Peyer's patch (tissue), 4 donors: ENCODE measurements at regions not wholly inside any gene's neighbourhood (a gene's known extent, or its start where the extent isn't known, plus 50 kb on each side); places are given as distances from the start of the nearest gene placed in this dataset.

Experiments used
- DNase-seq, 3 donors: peaks; one replicate each; pipeline ENCODE4 v3.0.0-alpha.2; 2017 to 2019
- H3K27ac ChIP-seq, 4 donors: fragments of 200-600 bp; sonication (generic); one replicate each; pipeline ENCODE4 v1.5.1; 2016 to 2019
- H3K27me3 ChIP-seq, 2 donors: fragments of 200-600 bp; sonication (generic); one replicate each; pipeline ENCODE4 v1.5.1; 2019
- H3K36me3 ChIP-seq, 3 donors: fragments of 200-600 bp; sonication (generic); one replicate each; pipeline ENCODE4 v1.5.1; 2016 to 2019
- H3K4me1 ChIP-seq, 4 donors: fragments of 200-600 bp; sonication (generic); one replicate each; pipeline ENCODE4 v1.5.1; 2016 to 2019
- H3K4me3 ChIP-seq, 4 donors: fragments of 200-600 bp; sonication (generic); 1 replicate in 3 of 4; 2 replicates in 1 of 4; pipeline ENCODE4 v1.5.1; 2016 to 2019; ENCODE audit warnings: mild to moderate bottlenecking in 1 of 4
- H3K9me3 ChIP-seq, 4 donors: fragments of 200-600 bp; sonication (generic); one replicate each; pipeline ENCODE4 v1.5.1; 2016 to 2019; ENCODE audit warnings: mild to moderate bottlenecking in 1 of 4
- CTCF ChIP-seq, 6 experiments: fragments of 450-650 bp in 4 of 6; fragments of 200-600 bp in 2 of 6; sonication (generic) in 1 of 6; IDR thresholded peaks; one replicate each; pipeline ENCODE4 v1.5.1; 2017 to 2019; ENCODE audit warnings: antibody characterized with exemption in 6 of 6, mild to moderate bottlenecking in 3 of 6, moderate library complexity in 1 of 6
- POLR2A ChIP-seq, 2 donors: fragments of 450-650 bp; IDR thresholded peaks; one replicate each; pipeline ENCODE4 v1.5.1; 2017; ENCODE audit warnings: antibody characterized with exemption in 2 of 2, mild to moderate bottlenecking in 2 of 2, moderate library complexity in 2 of 2

DNA sequence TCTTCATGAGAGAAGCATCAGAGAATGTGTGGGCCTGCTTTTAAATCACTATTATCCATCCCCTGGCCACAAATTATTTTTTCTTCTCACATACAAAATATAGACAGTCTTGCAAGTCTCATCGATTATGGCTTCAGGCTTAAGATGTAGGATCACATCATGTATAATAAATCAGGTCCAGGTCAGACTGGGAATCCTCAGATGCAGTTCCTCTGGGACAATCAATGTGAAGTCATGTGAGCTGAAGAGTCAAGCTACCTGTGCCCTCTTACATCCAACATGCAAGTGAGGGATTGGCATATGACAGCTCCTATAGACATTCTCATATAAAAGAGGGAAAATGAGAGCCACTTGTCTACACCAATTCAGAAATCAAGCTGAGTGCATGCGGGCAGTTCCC is 631.8 kb downstream of the PTPRU start:
- no peak overlapping the region for H3K27ac ChIP-seq
- no peak for DNase-seq
- no peaks in the 10 kb centered on the region for H3K36me3 ChIP-seq
- no peaks in the 10 kb centered on the region for H3K4me1 ChIP-seq
- no peak overlapping the region for H3K4me3 ChIP-seq
- no peaks in the 10 kb centered on the region for H3K27me3 ChIP-seq
- no peaks in the 10 kb centered on the region for H3K9me3 ChIP-seq
- no peak for TF ChIP-seq CTCF (IDR thresholded peaks at IDR 0.05)
- no peak for TF ChIP-seq POLR2A (IDR thresholded peaks at IDR 0.05)

DNA sequence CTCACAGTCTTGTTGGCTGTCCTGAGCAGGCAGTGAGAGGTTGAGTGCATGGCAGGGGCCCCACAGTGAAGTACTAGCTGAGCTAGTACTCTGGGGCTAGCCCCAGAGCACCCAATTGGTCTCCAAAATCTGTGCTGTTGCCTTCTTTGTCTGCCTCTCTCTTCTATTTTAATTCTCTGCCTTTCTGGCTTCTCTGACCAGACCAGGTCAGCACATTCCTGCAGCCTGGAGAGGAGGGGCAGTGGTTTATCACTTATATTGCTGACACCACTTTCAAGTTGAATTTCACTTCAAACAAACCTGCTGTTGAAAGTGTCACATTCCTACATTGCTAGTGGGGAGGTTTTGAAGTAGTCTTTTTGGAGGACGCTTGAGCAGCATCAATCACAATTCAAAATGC is 628.7 kb downstream of the PTPRU start:
- no peak for TF ChIP-seq POLR2A (IDR thresholded peaks at IDR 0.05)
- Histone ChIP-seq H3K9me3 (no peaks in the 10 kb centered on the region), H3K27me3 (no peaks in the 10 kb centered on the region), H3K4me1 (no peaks in the 10 kb centered on the region), H3K36me3 (no peaks in the 10 kb centered on the region), H3K4me3 (no peak overlapping the region), H3K27ac (no peak overlapping the region)
- no peak for DNase-seq

GRCh38 chr1:29864431-29865022 is 628.2 kb downstream of the PTPRU start:
- no peak overlapping the region for H3K27ac ChIP-seq
- no peak for DNase-seq
- TF ChIP-seq CTCF (IDR thresholded peaks at IDR 0.05): no peak
- TF ChIP-seq POLR2A (IDR thresholded peaks at IDR 0.05): no peak
- no peaks in the 10 kb centered on the region for H3K4me1 ChIP-seq
- no peaks in the 10 kb centered on the region for H3K27me3 ChIP-seq
- no peaks in the 10 kb centered on the region for H3K36me3 ChIP-seq
- H3K4me3 ChIP-seq: no peak overlapping the region
- no peaks in the 10 kb centered on the region for H3K9me3 ChIP-seq

DNA sequence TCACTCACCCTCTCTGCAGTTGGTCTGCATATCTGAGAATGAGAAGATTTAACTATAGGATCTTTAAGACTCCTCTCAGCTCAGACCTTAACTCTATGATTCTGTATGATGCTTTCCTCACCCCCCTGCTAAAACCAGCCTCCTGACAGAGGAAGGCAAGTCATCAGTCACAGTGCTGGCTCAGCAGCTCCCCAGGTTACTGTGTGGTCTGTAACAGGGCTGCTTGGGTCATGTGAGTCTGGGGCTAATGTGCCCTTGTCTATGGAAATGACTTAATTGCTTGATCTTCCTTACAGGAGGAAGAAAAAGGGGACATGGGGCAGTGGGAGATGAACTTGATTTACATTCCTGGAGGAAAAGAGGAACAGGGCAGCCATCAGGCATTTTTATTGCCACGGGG is 625.6 kb downstream of the PTPRU start:
- no peak overlapping the region for H3K4me3 ChIP-seq
- no peaks in the 10 kb centered on the region for H3K4me1 ChIP-seq
- no peaks in the 10 kb centered on the region for H3K36me3 ChIP-seq
- no peaks in the 10 kb centered on the region for H3K9me3 ChIP-seq
- TF ChIP-seq POLR2A (IDR thresholded peaks at IDR 0.05): no peak
- TF ChIP-seq CTCF (IDR thresholded peaks at IDR 0.05): no peak
- no peak overlapping the region for H3K27ac ChIP-seq
- no peaks in the 10 kb centered on the region for H3K27me3 ChIP-seq
- DNase-seq: no peak

- DNase-seq: no peak
- H3K4me3 ChIP-seq: no peak overlapping the region
- H3K4me1 ChIP-seq: no peaks in the 10 kb centered on the region
- no peak overlapping the region for H3K27ac ChIP-seq
- H3K9me3 ChIP-seq: no peaks in the 10 kb centered on the region
- no peak for TF ChIP-seq CTCF (IDR thresholded peaks at IDR 0.05)
- no peak for TF ChIP-seq POLR2A (IDR thresholded peaks at IDR 0.05)
- no peaks in the 10 kb centered on the region for H3K27me3 ChIP-seq
- no peaks in the 10 kb centered on the region for H3K36me3 ChIP-seq
Observed at GRCh38 chr1:29861446-29861845, 625.1 kb downstream of the PTPRU start.

- DNase-seq: no peak
- no peaks in the 10 kb centered on the region for H3K9me3 ChIP-seq
- no peak for TF ChIP-seq CTCF (IDR thresholded peaks at IDR 0.05)
- TF ChIP-seq POLR2A (IDR thresholded peaks at IDR 0.05): no peak
- H3K4me3 ChIP-seq: no peak overlapping the region
- H3K27ac ChIP-seq: no peak overlapping the region
- no peaks in the 10 kb centered on the region for H3K4me1 ChIP-seq
- no peaks in the 10 kb centered on the region for H3K27me3 ChIP-seq
- H3K36me3 ChIP-seq: no peaks in the 10 kb centered on the region
Observed at GRCh38 chr1:29860681-29861080, 624.4 kb downstream of the PTPRU start.
